Right lobe of liver (tissue), 6 donors: ENCODE measurements at regions not wholly inside any gene's neighbourhood (a gene's known extent, or its start where the extent isn't known, plus 50 kb on each side); places are given as distances from the start of the nearest gene placed in this dataset.

Source experiments
- ATAC-seq, 4 donors: fragments of 200-7000 bp; cut with Tn5 transposase; one replicate each; pipeline ENCODE4 v1.9.1; 2020; ENCODE audit warnings: mild to moderate bottlenecking in 4 of 4, moderate library complexity in 4 of 4
- DNase-seq, 3 donors: peaks; one replicate each; pipeline ENCODE4 v3.0.0-alpha.2; 2020
- H3K27ac ChIP-seq, 3 donors: fragments of 200-600 bp; one replicate each; pipeline ENCODE4 v1.8.0; 2022
- H3K27me3 ChIP-seq, 2 donors: fragments of 200-600 bp; one replicate each; pipeline ENCODE4 v1.8.0; 2022
- H3K36me3 ChIP-seq, 4 donors: fragments of 200-600 bp; sonication (generic) in 1 of 4; one replicate each; pipeline versions ENCODE4 v1.5.1 to v1.8.0; 2017 to 2022; ENCODE audit warnings: control low read depth in 1 of 4
- H3K4me1 ChIP-seq, 4 donors: fragments of 200-600 bp; sonication (generic) in 1 of 4; one replicate each; pipeline versions ENCODE4 v1.5.1 to v1.8.0; 2017 to 2022; ENCODE audit warnings: control low read depth in 1 of 4
- H3K4me3 ChIP-seq, 3 donors: fragments of 200-600 bp; one replicate each; pipeline ENCODE4 v1.8.0; 2022
- H3K9me3 ChIP-seq, 4 donors: fragments of 200-600 bp; sonication (generic) in 1 of 4; one replicate each; pipeline versions ENCODE4 v1.5.1 to v1.8.0; 2017 to 2022; ENCODE audit warnings: control low read depth in 1 of 4
- POLR2A ChIP-seq: fragments of 450-650 bp; IDR thresholded peaks from one replicate; pipeline ENCODE4 v1.6.1; 2017; ENCODE audit warnings: antibody characterized with exemption, mild to moderate bottlenecking
- WGBS: methylation state at CpG from one replicate; pipeline ENCODE4 v1.1.6; 2018; ENCODE audit warnings: low coverage, low lambda C conversion rate; ENCODE audit not compliant: insufficient coverage; ENCODE audit errors: missing lambda C conversion rate; 5-methylcytosine and 5-hydroxymethylcytosine counted together
- intact Hi-C, 2 donors: fragments of 100-400 bp; cut with DNase I; formaldehyde crosslinking; loops; one replicate each; pipeline versions ENCODE4 v1.11.2 to v1.14.1; 2022
- TF ChIP-seq, protein P1 (sequence below), 4 donors: fragments of 200-600 bp in 3 of 4; fragments of 450-650 bp in 1 of 4; IDR thresholded peaks; one replicate each; pipeline versions ENCODE4 v1.5.1 to v1.8.0; 2016 to 2022; ENCODE audit warnings: antibody characterized with exemption in 4 of 4, mild to moderate bottlenecking in 2 of 4
- donor health status: DM: no; HTN: yes; CAD: no.
- donor health status: DM: no; HTN: no; CAD: no.
- donor health status: DM: no; HTN: no; CAD: no.
- donor health status: DM: no; HTN: yes; CAD: no.
- donor health status: DM: no; HTN: yes; CAD: no.

DNA sequence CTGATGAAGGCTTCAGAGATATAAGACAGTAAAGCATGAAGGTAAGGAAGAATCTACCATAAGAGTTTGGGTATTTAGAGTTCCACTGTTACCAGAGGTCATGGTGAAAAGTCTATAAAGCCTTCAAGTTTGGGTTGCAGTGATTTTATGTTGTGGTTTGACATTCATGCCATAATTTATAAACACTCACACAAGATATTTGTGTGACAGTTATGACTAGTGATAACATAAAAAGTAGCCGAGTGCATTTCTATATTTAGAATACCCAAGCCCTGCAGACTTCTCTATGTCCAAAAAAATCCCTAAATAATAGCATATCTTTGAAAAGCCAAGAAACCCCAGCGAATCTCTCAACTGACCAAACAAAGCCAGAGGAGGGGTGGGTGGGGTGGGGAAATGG lies 229.9 kb downstream of the CXCL12 start:
- WGBS = 60% methylated on average over 2 of the region's 2 CpGs
- peaks cover 0 to 4% (median 0%) of the 10 kb centered on the region in 4 donors for H3K9me3 ChIP-seq
- DNase-seq (no peak), ATAC-seq (no peak)
- no peaks in the 10 kb centered on the region for H3K36me3 ChIP-seq
- H3K27ac ChIP-seq = no peak overlapping the region
- H3K27me3 ChIP-seq = no peaks in the 10 kb centered on the region
- H3K4me3 ChIP-seq = no peak overlapping the region
- intact Hi-C loops = no loop called here
- TF ChIP-seq, protein P1, sequence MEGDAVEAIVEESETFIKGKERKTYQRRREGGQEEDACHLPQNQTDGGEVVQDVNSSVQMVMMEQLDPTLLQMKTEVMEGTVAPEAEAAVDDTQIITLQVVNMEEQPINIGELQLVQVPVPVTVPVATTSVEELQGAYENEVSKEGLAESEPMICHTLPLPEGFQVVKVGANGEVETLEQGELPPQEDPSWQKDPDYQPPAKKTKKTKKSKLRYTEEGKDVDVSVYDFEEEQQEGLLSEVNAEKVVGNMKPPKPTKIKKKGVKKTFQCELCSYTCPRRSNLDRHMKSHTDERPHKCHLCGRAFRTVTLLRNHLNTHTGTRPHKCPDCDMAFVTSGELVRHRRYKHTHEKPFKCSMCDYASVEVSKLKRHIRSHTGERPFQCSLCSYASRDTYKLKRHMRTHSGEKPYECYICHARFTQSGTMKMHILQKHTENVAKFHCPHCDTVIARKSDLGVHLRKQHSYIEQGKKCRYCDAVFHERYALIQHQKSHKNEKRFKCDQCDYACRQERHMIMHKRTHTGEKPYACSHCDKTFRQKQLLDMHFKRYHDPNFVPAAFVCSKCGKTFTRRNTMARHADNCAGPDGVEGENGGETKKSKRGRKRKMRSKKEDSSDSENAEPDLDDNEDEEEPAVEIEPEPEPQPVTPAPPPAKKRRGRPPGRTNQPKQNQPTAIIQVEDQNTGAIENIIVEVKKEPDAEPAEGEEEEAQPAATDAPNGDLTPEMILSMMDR (IDR thresholded peaks at IDR 0.05) = no peak
- no peak for TF ChIP-seq POLR2A
- no peaks in the 10 kb centered on the region for H3K4me1 ChIP-seq

DNA sequence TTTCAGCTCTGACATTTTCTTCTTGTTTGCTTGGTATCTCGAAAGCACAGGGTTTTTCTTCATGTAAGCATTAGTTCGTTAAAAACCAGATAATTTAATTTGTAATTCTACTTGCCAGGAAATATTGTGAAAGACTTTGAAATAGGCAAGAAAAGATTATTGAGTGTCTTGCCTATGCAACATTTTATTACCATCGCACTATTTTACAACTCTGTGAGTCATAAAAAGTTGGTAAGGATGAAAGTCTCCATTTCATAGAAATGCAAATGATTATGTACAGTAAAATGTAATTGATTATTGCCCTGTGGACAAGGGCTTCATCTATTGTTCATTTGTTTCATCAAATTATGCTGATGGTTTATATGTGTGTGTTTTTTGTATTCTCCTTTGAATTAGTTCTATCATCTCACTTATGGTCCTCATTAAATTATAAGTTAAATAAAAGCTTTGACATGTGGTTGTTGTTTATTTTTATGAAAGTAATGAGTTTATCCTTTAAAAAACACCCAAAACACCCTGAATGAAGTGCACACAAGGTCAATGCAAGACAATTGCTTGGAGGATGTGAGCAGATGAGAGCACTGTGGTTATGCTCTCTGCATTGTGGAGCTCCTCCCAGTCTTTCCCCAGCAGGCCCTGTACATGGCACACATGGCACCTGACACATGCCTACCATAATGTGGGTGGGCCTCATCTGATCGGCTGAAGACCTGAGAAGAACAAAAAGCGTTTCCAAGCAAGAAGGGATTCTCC lies 230.8 kb downstream of the CXCL12 start:
- no peak for TF ChIP-seq POLR2A
- TF ChIP-seq, protein P1 (IDR thresholded peaks at IDR 0.05) = no peak
- Histone ChIP-seq H3K27ac (no peak overlapping the region), H3K4me3 (no peak overlapping the region), H3K27me3 (no peaks in the 10 kb centered on the region), H3K9me3 (peaks cover 0 to 4% (median 0%) of the 10 kb centered on the region in 4 donors), H3K4me1 (no peaks in the 10 kb centered on the region), H3K36me3 (no peaks in the 10 kb centered on the region)
- DNase-seq = no peak
- WGBS = 58% methylated on average over 5 of the region's 5 CpGs
- no peak for ATAC-seq
- intact Hi-C loops = no loop called here

DNA sequence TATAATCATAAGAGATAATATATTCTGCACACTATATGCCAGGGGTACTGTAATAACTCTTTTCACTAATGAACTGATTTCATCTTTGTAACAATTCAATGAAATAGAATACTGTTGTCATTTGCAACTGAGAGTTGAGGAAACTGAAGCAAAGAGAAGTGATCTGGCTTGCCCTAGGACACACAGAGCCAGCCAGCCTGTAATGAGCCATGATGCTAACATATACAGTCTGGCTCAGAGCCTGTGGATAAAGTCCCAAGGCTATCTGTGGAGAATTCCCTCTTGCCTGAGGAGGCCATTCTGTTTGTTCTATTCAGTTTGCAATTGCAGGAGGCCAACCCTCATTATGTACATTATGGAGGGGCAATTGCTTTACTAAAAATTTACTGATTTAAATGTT lies 241.3 kb downstream of the CXCL12 start:
- Histone ChIP-seq H3K4me1 (no peaks in the 10 kb centered on the region), H3K4me3 (no peak overlapping the region), H3K27ac (no peak overlapping the region), H3K27me3 (no peaks in the 10 kb centered on the region), H3K9me3 (no peaks in the 10 kb centered on the region), H3K36me3 (no peaks in the 10 kb centered on the region)
- DNase-seq = no peak
- intact Hi-C loops = no loop called here
- TF ChIP-seq POLR2A = no peak
- TF ChIP-seq, protein P1 (IDR thresholded peaks at IDR 0.05) = no peak
- no peak for ATAC-seq

DNA sequence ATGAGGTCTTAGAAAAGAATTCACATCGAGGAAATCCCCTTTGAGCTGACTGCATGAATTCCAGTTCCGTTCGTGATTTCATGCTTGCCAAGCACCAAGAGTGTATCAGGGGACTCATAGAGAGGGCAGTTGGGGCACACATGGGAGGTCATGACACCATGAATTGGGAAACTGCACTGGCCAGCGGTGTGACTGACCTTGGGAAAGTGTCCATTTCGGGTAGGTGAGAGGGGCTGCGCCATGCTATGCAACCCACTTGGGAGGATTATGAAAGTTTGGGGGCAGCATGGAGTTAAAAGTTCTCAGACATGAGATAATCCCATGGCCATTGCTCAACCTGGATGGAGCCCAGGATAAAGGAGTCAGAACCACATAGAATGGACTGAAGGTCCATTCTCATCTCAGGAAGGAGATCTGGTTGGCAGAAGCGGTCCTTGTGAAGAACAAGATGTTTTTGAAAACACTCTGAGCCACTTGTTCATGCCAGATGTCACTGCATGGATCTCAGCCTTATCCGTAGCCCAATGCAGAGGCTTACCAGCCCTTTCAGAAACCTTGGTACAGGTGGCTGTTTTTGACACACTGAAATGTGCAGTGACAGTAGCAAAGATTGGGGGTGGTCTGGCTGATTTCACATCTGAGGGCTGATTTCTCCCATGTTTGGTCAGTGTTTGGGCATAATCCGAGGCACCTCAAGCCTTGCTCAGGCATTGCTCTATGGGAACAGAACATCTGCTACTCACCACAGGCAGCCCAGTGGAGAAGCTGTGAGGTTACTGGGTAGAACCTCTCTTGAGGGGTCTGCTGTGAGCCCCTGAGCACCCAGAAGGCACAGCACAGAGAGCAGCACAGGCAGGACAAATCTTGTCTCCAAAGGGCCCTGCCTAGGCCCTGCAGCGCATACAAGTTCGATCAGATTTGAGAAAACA lies 252.3 kb downstream of the CXCL12 start:
- Histone ChIP-seq H3K36me3 (no peaks in the 10 kb centered on the region), H3K27ac (no peak overlapping the region), H3K4me3 (no peak overlapping the region), H3K27me3 (no peaks in the 10 kb centered on the region), H3K4me1 (no peaks in the 10 kb centered on the region), H3K9me3 (no peaks in the 10 kb centered on the region)
- ATAC-seq (no peak), DNase-seq (no peak)
- WGBS = 56% methylated on average over 5 of the region's 11 CpGs
- TF ChIP-seq POLR2A = no peak
- TF ChIP-seq, protein P1 (IDR thresholded peaks at IDR 0.05) = no peak
- intact Hi-C loops = no loop called here
